Prostate gland (tissue), 2 donors: ENCODE measurements at regions not wholly inside any gene's neighbourhood (a gene's known extent, or its start where the extent isn't known, plus 50 kb on each side); places are given as distances from the start of the nearest gene placed in this dataset.

ENCODE experiments used
- POLR2A ChIP-seq: fragments of 450-650 bp; IDR thresholded peaks from one replicate; pipeline ENCODE4 v1.6.1; 2016; ENCODE audit warnings: antibody characterized with exemption, mild to moderate bottlenecking
- TF ChIP-seq, protein P1 (sequence below), 4 experiments: fragments of 200-600 bp in 2 of 4; fragments of 450-650 bp in 2 of 4; sonication (generic) in 2 of 4; IDR thresholded peaks; 1 replicate in 3 of 4; 2 replicates in 1 of 4; pipeline ENCODE4 v1.5.1; 2016 to 2019; ENCODE audit warnings: antibody characterized with exemption in 4 of 4, mild to moderate bottlenecking in 2 of 4, moderate library complexity in 2 of 4

DNA sequence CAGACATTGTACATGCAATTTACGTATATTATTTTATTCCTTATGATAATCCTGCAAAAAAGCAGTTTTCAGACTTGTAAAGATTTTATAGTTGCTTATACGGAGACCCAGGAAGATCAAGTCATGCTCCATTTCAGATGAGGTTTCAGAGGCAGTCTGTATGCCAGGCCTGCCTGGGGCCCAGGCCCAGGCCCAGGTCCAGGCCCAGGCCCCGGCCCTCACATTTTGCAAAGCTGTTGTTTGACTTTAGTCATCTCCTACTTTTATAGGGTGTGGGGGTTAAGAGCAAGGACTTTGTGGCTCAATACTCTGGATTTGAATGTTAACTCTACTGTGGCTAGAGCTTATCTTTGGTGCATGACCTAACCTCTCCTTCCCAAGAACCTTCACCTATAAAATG lies 217.9 kb downstream of the SAMD5 start:
- TF ChIP-seq, protein P1, sequence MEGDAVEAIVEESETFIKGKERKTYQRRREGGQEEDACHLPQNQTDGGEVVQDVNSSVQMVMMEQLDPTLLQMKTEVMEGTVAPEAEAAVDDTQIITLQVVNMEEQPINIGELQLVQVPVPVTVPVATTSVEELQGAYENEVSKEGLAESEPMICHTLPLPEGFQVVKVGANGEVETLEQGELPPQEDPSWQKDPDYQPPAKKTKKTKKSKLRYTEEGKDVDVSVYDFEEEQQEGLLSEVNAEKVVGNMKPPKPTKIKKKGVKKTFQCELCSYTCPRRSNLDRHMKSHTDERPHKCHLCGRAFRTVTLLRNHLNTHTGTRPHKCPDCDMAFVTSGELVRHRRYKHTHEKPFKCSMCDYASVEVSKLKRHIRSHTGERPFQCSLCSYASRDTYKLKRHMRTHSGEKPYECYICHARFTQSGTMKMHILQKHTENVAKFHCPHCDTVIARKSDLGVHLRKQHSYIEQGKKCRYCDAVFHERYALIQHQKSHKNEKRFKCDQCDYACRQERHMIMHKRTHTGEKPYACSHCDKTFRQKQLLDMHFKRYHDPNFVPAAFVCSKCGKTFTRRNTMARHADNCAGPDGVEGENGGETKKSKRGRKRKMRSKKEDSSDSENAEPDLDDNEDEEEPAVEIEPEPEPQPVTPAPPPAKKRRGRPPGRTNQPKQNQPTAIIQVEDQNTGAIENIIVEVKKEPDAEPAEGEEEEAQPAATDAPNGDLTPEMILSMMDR (IDR thresholded peaks at IDR 0.05): no peak
- no peak for TF ChIP-seq POLR2A
